Stimulated activated CD4-positive, alpha-beta T cell treated with anti-CD3 and anti-CD28 coated beads, Interleukin-12 subunit alpha, Interleukin-12 subunit beta, amount 100 ng/mL, for 48 hours (primary cell): ENCODE measurements at regions not wholly inside any gene's neighbourhood (a gene's known extent, or its start where the extent isn't known, plus 50 kb on each side); places are given as distances from the start of the nearest gene placed in this dataset.
"Not testable (repeated sequence)": the region's sequence is repeated elsewhere in the genome, so short reads cannot be mapped to it uniquely, and the experiment has no call there.

ENCODE experiments used
- DNase-seq, 3 donors: peaks; one replicate each; pipeline ENCODE4 v3.0.0-alpha.2; 2020; ENCODE audit warnings: low read depth in 2 of 3, low spot score in 1 of 3

- no peak for DNase-seq
Observed at GRCh38 chrX:4710618-4711433, 997.4 kb upstream of the PRKX start.

- no peak for DNase-seq
Observed at GRCh38 chrX:4708970-4709760, 995.7 kb upstream of the PRKX start.

- no peak for DNase-seq
Observed at GRCh38 chrX:4706961-4707360, 993.5 kb upstream of the PRKX start.

GRCh38 chrX:4690521-4690920, 977.1 kb upstream of the PRKX start:
- DNase-seq: no peak

GRCh38 chrX:4682636-4683035, 969.2 kb upstream of the PRKX start:
- DNase-seq: no peak

- DNase-seq: no peak
Observed at GRCh38 chrX:4675686-4676300, 962.3 kb upstream of the PRKX start.

- no peak for DNase-seq
Observed at GRCh38 chrX:4674028-4674782, 960.8 kb upstream of the PRKX start.

GRCh38 chrX:4671344-4671743, 957.9 kb upstream of the PRKX start:
- DNase-seq: no peak

- no peak for DNase-seq
Observed at GRCh38 chrX:4670606-4671005, 957.2 kb upstream of the PRKX start.

- DNase-seq: no peak
Observed at GRCh38 chrX:4668802-4669536, 955.5 kb upstream of the PRKX start.

GRCh38 chrX:4663085-4663484, 949.6 kb upstream of the PRKX start:
- no peak for DNase-seq

- no peak for DNase-seq
Observed at GRCh38 chrX:4661771-4662170, 948.3 kb upstream of the PRKX start.

- no peak for DNase-seq
Observed at GRCh38 chrX:4656419-4656818, 943.0 kb upstream of the PRKX start.

GRCh38 chrX:4655743-4656142, 942.3 kb upstream of the PRKX start:
- no peak for DNase-seq

- no peak for DNase-seq
Observed at GRCh38 chrX:4642114-4642513, 928.7 kb upstream of the PRKX start.

- DNase-seq: no peak
Observed at GRCh38 chrX:4638036-4638435, 924.6 kb upstream of the PRKX start.

GRCh38 chrX:4627414-4627813, 914.0 kb upstream of the PRKX start:
- no peak for DNase-seq

- DNase-seq: no peak
Observed at GRCh38 chrX:4622486-4623167, 909.2 kb upstream of the PRKX start.

GRCh38 chrX:4613651-4614050, 900.2 kb upstream of the PRKX start:
- not testable (repeated sequence) for DNase-seq

- no peak for DNase-seq
Observed at GRCh38 chrX:4588893-4589292, 875.4 kb upstream of the PRKX start.
